ENCODE measurements at regions not wholly inside any gene's neighbourhood (a gene's known extent, or its start where the extent isn't known, plus 50 kb on each side); places are given as distances from the start of the nearest gene placed in this dataset.

DNA sequence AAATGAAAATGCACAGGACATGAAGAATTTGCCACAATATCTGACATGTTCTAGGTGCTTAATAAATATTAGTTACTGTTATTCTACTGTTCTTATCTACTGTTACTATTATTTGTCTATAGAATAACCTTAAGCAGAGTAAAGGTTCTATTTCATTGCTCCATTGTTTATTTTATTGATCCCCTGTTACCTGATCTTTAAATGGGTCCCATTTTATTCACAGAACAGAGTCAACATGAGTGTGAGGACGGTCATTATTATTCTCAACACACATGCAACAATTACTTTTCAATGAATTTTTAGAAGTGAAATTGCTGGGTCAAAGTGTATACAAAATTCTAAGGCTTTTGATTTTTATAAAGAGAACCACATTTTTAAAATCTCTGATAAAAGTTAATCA is 186.9 kb downstream of the AHR start:
- Histone ChIP-seq H3K27ac (ENCODE audit: low read depth, low read length) (no peak overlapping the region), H3K36me3 (ENCODE audit: control insufficient read depth, insufficient read depth, low read length) (no peaks in the 10 kb centered on the region), H3K4me3 (ENCODE audit: low read depth, low read length) (no peak overlapping the region), H3K27me3 (ENCODE audit: control insufficient read depth, insufficient read depth, low read length) (no peaks in the 10 kb centered on the region), H3K9me3 (ENCODE audit: control insufficient read depth, insufficient read depth, low read depth, low read length) (no peaks in the 10 kb centered on the region), H3K4me1 (ENCODE audit: control insufficient read depth, insufficient read depth, low read length) (no peaks in the 10 kb centered on the region), H3K9ac (ENCODE audit: low read length) (no peak overlapping the region)

DNA sequence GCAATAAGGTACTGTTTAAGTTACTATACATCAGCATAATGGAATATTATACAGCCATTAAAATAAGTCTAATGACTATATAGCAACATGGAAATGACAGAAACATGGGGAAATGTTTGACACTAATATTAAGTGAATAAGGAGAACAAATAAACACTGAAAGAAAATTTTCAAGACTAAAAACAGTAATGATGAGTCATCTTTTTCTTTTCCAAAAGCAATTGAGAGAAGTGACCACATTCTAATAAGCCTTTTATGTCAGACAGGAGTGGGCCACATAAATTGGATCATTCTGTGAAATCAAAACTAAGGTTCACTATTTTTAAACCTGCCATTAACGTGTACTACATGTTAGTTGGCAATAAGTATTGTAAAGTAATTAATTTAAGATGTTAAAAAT is 187.5 kb downstream of the AHR start:
- Histone ChIP-seq H3K9ac (ENCODE audit: low read length) (no peak overlapping the region), H3K4me1 (ENCODE audit: control insufficient read depth, insufficient read depth, low read length) (no peaks in the 10 kb centered on the region), H3K9me3 (ENCODE audit: control insufficient read depth, insufficient read depth, low read depth, low read length) (no peaks in the 10 kb centered on the region), H3K27ac (ENCODE audit: low read depth, low read length) (no peak overlapping the region), H3K36me3 (ENCODE audit: control insufficient read depth, insufficient read depth, low read length) (no peaks in the 10 kb centered on the region), H3K4me3 (ENCODE audit: low read depth, low read length) (no peak overlapping the region), H3K27me3 (ENCODE audit: control insufficient read depth, insufficient read depth, low read length) (no peaks in the 10 kb centered on the region)

- Histone ChIP-seq H3K9ac (ENCODE audit: low read length) (no peak overlapping the region), H3K27me3 (ENCODE audit: control insufficient read depth, insufficient read depth, low read length) (no peaks in the 10 kb centered on the region), H3K27ac (ENCODE audit: low read depth, low read length) (no peak overlapping the region), H3K9me3 (ENCODE audit: control insufficient read depth, insufficient read depth, low read depth, low read length) (no peaks in the 10 kb centered on the region), H3K36me3 (ENCODE audit: control insufficient read depth, insufficient read depth, low read length) (no peaks in the 10 kb centered on the region), H3K4me3 (ENCODE audit: low read depth, low read length) (no peak overlapping the region), H3K4me1 (ENCODE audit: control insufficient read depth, insufficient read depth, low read length) (no peaks in the 10 kb centered on the region)
Measured at GRCh38 chr7:17486835-17487234, 188.4 kb downstream of the AHR start.

GRCh38 chr7:17487343-17487742 is 188.9 kb downstream of the AHR start:
- Histone ChIP-seq H3K9ac (ENCODE audit: low read length) (no peak overlapping the region), H3K27me3 (ENCODE audit: control insufficient read depth, insufficient read depth, low read length) (no peaks in the 10 kb centered on the region), H3K36me3 (ENCODE audit: control insufficient read depth, insufficient read depth, low read length) (no peaks in the 10 kb centered on the region), H3K27ac (ENCODE audit: low read depth, low read length) (no peak overlapping the region), H3K4me1 (ENCODE audit: control insufficient read depth, insufficient read depth, low read length) (no peaks in the 10 kb centered on the region), H3K9me3 (ENCODE audit: control insufficient read depth, insufficient read depth, low read depth, low read length) (no peaks in the 10 kb centered on the region), H3K4me3 (ENCODE audit: low read depth, low read length) (no peak overlapping the region)

DNA sequence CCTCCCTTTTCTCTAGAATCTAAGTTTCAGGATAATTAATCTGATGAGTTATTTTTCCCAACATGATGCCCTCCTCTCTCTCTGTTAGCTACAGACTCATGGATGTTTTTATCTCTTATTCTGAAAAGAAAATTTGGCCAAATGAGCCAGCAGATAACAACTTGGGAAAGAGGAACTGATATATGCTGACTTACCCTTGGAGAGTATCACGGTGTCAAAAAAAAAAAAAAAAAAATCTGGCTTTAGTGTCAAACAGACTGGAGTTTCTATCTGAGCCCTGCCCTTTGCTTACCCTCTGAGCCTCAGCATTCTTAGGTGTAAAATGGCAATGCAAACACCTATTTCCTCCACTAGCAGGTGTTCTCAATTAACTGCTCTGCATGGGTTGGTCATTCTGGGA is 190.4 kb downstream of the AHR start:
- H3K4me3 ChIP-seq (ENCODE audit: low read depth, low read length) = no peak overlapping the region
- H3K27me3 ChIP-seq (ENCODE audit: control insufficient read depth, insufficient read depth, low read length) = no peaks in the 10 kb centered on the region
- H3K9ac ChIP-seq (ENCODE audit: low read length) = no peak overlapping the region
- no peaks in the 10 kb centered on the region for H3K36me3 ChIP-seq (ENCODE audit: control insufficient read depth, insufficient read depth, low read length)
- H3K27ac ChIP-seq (ENCODE audit: low read depth, low read length) = no peak overlapping the region
- no peaks in the 10 kb centered on the region for H3K4me1 ChIP-seq (ENCODE audit: control insufficient read depth, insufficient read depth, low read length)
- H3K9me3 ChIP-seq (ENCODE audit: control insufficient read depth, insufficient read depth, low read depth, low read length) = no peaks in the 10 kb centered on the region

- Histone ChIP-seq H3K4me1 (ENCODE audit: control insufficient read depth, insufficient read depth, low read length) (no peaks in the 10 kb centered on the region), H3K9ac (ENCODE audit: low read length) (no peak overlapping the region), H3K9me3 (ENCODE audit: control insufficient read depth, insufficient read depth, low read depth, low read length) (no peaks in the 10 kb centered on the region), H3K4me3 (ENCODE audit: low read depth, low read length) (no peak overlapping the region), H3K36me3 (ENCODE audit: control insufficient read depth, insufficient read depth, low read length) (no peaks in the 10 kb centered on the region), H3K27me3 (ENCODE audit: control insufficient read depth, insufficient read depth, low read length) (no peaks in the 10 kb centered on the region), H3K27ac (ENCODE audit: low read depth, low read length) (no peak overlapping the region)
Measured at GRCh38 chr7:17489961-17490360, 191.5 kb downstream of the AHR start.

GRCh38 chr7:17490825-17491224 is 192.4 kb downstream of the AHR start:
- H3K4me3 ChIP-seq (ENCODE audit: low read depth, low read length) = no peak overlapping the region
- H3K27ac ChIP-seq (ENCODE audit: low read depth, low read length) = no peak overlapping the region
- H3K9me3 ChIP-seq (ENCODE audit: control insufficient read depth, insufficient read depth, low read depth, low read length) = no peaks in the 10 kb centered on the region
- H3K9ac ChIP-seq (ENCODE audit: low read length) = no peak overlapping the region
- H3K27me3 ChIP-seq (ENCODE audit: control insufficient read depth, insufficient read depth, low read length) = no peaks in the 10 kb centered on the region
- no peaks in the 10 kb centered on the region; the same call in 1 of the 2 replicates for H3K4me1 ChIP-seq (ENCODE audit: control insufficient read depth, insufficient read depth, low read length)
- H3K36me3 ChIP-seq (ENCODE audit: control insufficient read depth, insufficient read depth, low read length) = no peaks in the 10 kb centered on the region

GRCh38 chr7:17492437-17492836 is 194.0 kb downstream of the AHR start:
- no peaks in the 10 kb centered on the region for H3K36me3 ChIP-seq (ENCODE audit: control insufficient read depth, insufficient read depth, low read length)
- no peak overlapping the region for H3K9ac ChIP-seq (ENCODE audit: low read length)
- H3K4me1 ChIP-seq (ENCODE audit: control insufficient read depth, insufficient read depth, low read length) = peaks cover 7% of the 10 kb centered on the region
- no peaks in the 10 kb centered on the region for H3K9me3 ChIP-seq (ENCODE audit: control insufficient read depth, insufficient read depth, low read depth, low read length)
- H3K27ac ChIP-seq (ENCODE audit: low read depth, low read length) = no peak overlapping the region
- no peaks in the 10 kb centered on the region for H3K27me3 ChIP-seq (ENCODE audit: control insufficient read depth, insufficient read depth, low read length)
- H3K4me3 ChIP-seq (ENCODE audit: low read depth, low read length) = no peak overlapping the region

DNA sequence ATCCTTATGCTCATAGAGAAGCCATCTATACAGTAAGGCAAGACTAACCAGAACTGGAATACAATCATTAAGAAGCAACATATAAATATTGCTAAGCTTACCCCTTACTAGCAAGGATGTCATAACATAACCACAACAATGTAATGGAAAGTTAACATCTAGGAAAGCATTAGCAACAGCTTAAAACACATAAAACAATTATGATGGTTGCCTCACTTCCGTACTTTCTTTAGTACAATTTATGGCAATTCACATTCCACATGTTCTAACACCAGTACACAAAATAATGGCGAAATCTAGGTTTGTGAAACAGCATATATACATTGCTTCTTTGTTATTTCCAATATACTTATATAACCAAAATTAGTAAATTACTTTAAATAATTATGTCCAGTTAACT is 195.0 kb downstream of the AHR start:
- Histone ChIP-seq H3K9ac (ENCODE audit: low read length) (no peak overlapping the region), H3K4me3 (ENCODE audit: low read depth, low read length) (no peak overlapping the region), H3K9me3 (ENCODE audit: control insufficient read depth, insufficient read depth, low read depth, low read length) (no peaks in the 10 kb centered on the region), H3K27me3 (ENCODE audit: control insufficient read depth, insufficient read depth, low read length) (no peaks in the 10 kb centered on the region), H3K4me1 (ENCODE audit: control insufficient read depth, insufficient read depth, low read length) (peaks cover 15% of the 10 kb centered on the region), H3K27ac (ENCODE audit: low read depth, low read length) (no peak overlapping the region), H3K36me3 (ENCODE audit: control insufficient read depth, insufficient read depth, low read length) (no peaks in the 10 kb centered on the region)

DNA sequence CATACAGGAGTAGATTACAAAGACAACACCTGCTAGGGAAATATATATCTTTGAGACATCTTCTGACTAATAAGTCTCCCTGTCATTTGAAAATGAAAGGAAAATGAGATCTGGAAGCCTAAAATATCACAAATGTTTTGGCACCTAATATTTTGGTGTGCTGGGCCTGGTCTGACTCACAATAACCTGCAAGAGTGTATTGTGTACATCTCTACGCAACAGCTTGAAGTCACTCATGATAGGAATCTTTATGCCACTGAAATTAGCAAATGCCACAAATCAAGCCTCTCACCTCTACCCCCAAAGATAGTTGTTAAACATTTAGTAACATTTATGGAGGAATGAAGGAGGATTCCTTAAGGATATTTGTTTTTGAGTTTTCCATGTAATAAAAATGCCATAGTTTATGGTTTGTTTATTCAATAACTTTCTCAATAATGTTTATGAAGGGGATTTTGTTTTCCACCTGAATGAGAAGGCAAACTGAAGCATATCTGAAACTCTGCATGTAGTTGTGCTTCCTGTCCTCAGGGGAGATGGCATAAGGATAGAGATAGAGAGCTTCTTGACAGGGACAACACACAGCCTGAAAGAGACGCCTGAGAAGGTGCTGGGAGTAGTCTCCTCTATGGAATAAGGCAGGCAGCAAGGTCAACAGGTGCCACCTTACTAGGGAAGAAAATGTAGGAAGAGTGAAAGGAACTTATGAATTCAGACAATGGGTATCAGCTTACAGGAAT is 197.4 kb downstream of the AHR start:
- Histone ChIP-seq H3K9ac (ENCODE audit: low read length) (no peak overlapping the region), H3K27ac (ENCODE audit: low read depth, low read length) (no peak overlapping the region), H3K9me3 (ENCODE audit: control insufficient read depth, insufficient read depth, low read depth, low read length) (no peaks in the 10 kb centered on the region)

DNA sequence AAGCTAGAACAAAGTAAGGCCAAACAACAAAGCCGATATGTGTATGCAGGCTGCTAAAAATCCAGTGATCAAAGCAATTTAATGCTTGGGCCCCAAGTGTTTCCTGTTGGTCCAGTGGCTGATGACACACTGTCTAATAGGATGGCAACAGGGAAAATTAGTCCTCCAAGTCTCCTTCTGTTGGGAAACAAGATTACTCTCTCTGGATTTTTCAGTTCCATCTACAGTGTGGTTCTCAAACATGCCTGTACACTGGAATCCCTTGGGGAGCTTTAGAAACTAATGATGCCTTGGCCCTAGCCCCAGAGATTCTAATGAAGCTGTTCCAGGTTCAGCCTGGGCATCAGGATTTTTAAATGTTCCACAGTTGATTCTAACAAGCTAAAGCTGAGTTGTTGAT is 198.7 kb downstream of the AHR start:
- Histone ChIP-seq H3K27me3 (ENCODE audit: control insufficient read depth, insufficient read depth, low read length) (no peaks in the 10 kb centered on the region), H3K4me1 (ENCODE audit: control insufficient read depth, insufficient read depth, low read length) (peaks cover 24% of the 10 kb centered on the region), H3K9ac (ENCODE audit: low read length) (no peak overlapping the region), H3K36me3 (ENCODE audit: control insufficient read depth, insufficient read depth, low read length) (no peaks in the 10 kb centered on the region), H3K4me3 (ENCODE audit: low read depth, low read length) (no peak overlapping the region), H3K27ac (ENCODE audit: low read depth, low read length) (no peak overlapping the region), H3K9me3 (ENCODE audit: control insufficient read depth, insufficient read depth, low read depth, low read length) (no peaks in the 10 kb centered on the region)

More for the DNA sequence above, 197.4 kb downstream of the AHR start:
- Histone ChIP-seq H3K36me3 (ENCODE audit: control insufficient read depth, insufficient read depth, low read length) (no peaks in the 10 kb centered on the region), H3K4me1 (ENCODE audit: control insufficient read depth, insufficient read depth, low read length) (peaks cover 16% of the 10 kb centered on the region), H3K4me3 (ENCODE audit: low read depth, low read length) (no peak overlapping the region), H3K27me3 (ENCODE audit: control insufficient read depth, insufficient read depth, low read length) (no peaks in the 10 kb centered on the region)

Measured in HUES6 (cell line).